ENCODE measurements at regions not wholly inside any gene's neighbourhood (a gene's known extent, or its start where the extent isn't known, plus 50 kb on each side); places are given as distances from the start of the nearest gene placed in this dataset.

GRCh38 chr10:84938117-84938905 lies 609.9 kb downstream of the CCSER2 start:
- Histone ChIP-seq H3K36me3 (no peaks in the 10 kb centered on the region), H3K9me3 (no peaks in the 10 kb centered on the region), H3K4me3 (no peak overlapping the region), H3K4me1 (no peaks in the 10 kb centered on the region), H3K27me3 (no peaks in the 10 kb centered on the region), H3K27ac (no peak overlapping the region)
- 87 to 91% methylated on average over 4 of the region's 4 CpGs for WGBS, 2 donors
- no peak for DNase-seq (ENCODE audit: low spot score in 2 of 2)
- TF ChIP-seq POLR2A (IDR thresholded peaks at IDR 0.05): no peak
- no peak for TF ChIP-seq CTCF (IDR thresholded peaks at IDR 0.05)
- no peak for TF ChIP-seq EP300 (IDR thresholded peaks at IDR 0.05)

GRCh38 chr10:84943541-84943940 lies 615.2 kb downstream of the CCSER2 start:
- no peaks in the 10 kb centered on the region for H3K36me3 ChIP-seq
- no peaks in the 10 kb centered on the region for H3K9me3 ChIP-seq
- WGBS, 2 donors: 88 to 89% methylated on average over 1 of the region's 1 CpG
- H3K27me3 ChIP-seq: no peaks in the 10 kb centered on the region
- no peak overlapping the region for H3K4me3 ChIP-seq
- no peak for DNase-seq (ENCODE audit: low spot score in 2 of 2)
- H3K27ac ChIP-seq: no peak overlapping the region
- no peak for TF ChIP-seq POLR2A (IDR thresholded peaks at IDR 0.05)
- no peak for TF ChIP-seq CTCF (IDR thresholded peaks at IDR 0.05)
- TF ChIP-seq EP300 (IDR thresholded peaks at IDR 0.05): no peak
- H3K4me1 ChIP-seq: no peaks in the 10 kb centered on the region

DNA sequence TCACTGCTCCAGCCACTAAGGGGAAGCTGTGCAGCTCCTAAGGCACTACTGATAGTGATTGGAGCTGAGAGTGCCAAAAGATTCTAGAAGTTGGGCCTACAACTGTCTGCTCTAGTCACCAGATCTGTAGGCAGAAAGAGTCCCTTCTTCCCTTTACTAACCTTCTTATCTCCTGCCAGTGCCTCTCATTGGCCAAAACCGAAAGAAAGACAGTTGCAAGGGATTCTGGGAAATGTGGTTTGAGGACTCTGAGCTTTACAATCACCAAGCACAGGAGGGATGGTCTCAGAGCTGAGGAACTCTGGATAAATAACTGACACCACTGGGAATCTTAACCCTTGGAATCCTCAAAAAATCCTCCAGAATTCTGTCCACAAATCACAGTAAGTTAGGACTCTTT lies 615.8 kb downstream of the CCSER2 start:
- no peak overlapping the region for H3K4me3 ChIP-seq
- no peaks in the 10 kb centered on the region for H3K27me3 ChIP-seq

DNA sequence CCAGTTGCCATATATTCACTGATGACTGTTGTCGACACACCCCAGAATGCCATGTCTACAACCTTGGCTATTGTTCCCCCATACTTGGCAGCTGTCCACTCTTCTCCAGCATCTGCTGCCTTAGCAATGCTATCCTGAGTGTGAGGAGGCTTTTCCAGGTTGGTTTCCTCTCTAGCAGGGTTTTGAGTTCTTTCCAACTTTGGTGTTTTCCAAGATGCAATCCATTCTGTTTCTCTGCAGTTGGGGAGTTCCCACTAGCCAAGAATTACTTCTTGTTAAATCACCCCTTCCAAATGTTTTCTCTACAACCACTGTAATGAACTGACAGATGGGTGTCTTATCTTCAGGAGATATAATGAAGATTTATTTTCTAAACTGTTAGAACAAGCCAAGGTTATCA lies 617.4 kb downstream of the CCSER2 start:
- H3K4me3 ChIP-seq: no peak overlapping the region
- H3K27ac ChIP-seq: no peak overlapping the region
- TF ChIP-seq POLR2A (IDR thresholded peaks at IDR 0.05): no peak
- no peak for TF ChIP-seq CTCF (IDR thresholded peaks at IDR 0.05)
- TF ChIP-seq EP300 (IDR thresholded peaks at IDR 0.05): no peak
- no peak for DNase-seq (ENCODE audit: low spot score in 2 of 2)
- H3K27me3 ChIP-seq: no peaks in the 10 kb centered on the region
- no peaks in the 10 kb centered on the region for H3K9me3 ChIP-seq
- H3K36me3 ChIP-seq: no peaks in the 10 kb centered on the region
- H3K4me1 ChIP-seq: no peaks in the 10 kb centered on the region
- 84 to 86% methylated on average over 1 of the region's 1 CpG for WGBS, 2 donors

More for the DNA sequence above, 615.8 kb downstream of the CCSER2 start:
- Histone ChIP-seq H3K9me3 (no peaks in the 10 kb centered on the region), H3K36me3 (no peaks in the 10 kb centered on the region), H3K27ac (no peak overlapping the region), H3K4me1 (no peaks in the 10 kb centered on the region)
- no peak for DNase-seq (ENCODE audit: low spot score in 2 of 2)
- 61% methylated on average over 1 of the region's 1 CpG for WGBS, 2 donors
- TF ChIP-seq POLR2A (IDR thresholded peaks at IDR 0.05) (no peak), CTCF (IDR thresholded peaks at IDR 0.05) (no peak), EP300 (IDR thresholded peaks at IDR 0.05) (no peak)

DNA sequence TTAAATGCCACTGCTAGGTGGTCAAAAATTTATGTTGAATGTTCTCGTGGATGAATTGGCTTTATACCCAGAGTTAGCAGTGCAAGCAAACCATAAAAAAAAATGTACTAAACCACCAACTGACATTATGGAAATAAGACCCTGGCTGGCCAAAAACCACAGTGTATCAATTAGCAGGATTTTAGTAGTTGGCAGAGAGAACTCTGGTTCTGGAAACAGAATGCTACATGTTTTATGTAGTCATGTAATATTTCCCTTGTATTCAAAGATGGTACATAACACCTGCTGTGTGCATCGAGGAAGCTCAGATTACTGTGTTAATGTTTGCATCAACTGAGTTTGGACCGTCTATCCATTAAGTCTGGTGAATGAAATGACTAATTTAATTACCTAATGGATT lies 618.5 kb downstream of the CCSER2 start:
- Histone ChIP-seq H3K36me3 (no peaks in the 10 kb centered on the region), H3K9me3 (no peaks in the 10 kb centered on the region), H3K27me3 (no peaks in the 10 kb centered on the region), H3K4me1 (no peaks in the 10 kb centered on the region), H3K27ac (no peak overlapping the region), H3K4me3 (no peak overlapping the region)
- TF ChIP-seq EP300 (IDR thresholded peaks at IDR 0.05) (no peak), CTCF (IDR thresholded peaks at IDR 0.05) (no peak), POLR2A (IDR thresholded peaks at IDR 0.05) (no peak)
- WGBS, 2 donors: 45 to 50% methylated on average over 3 of the region's 3 CpGs
- DNase-seq (ENCODE audit: low spot score in 2 of 2): no peak
